Coronary artery (tissue), 2 donors: ENCODE measurements at regions not wholly inside any gene's neighbourhood (a gene's known extent, or its start where the extent isn't known, plus 50 kb on each side); places are given as distances from the start of the nearest gene placed in this dataset.

Experiments used
- DNase-seq: peaks from one replicate; pipeline ENCODE4 v3.0.0-alpha.2; 2017; ENCODE audit warnings: low spot score
- H3K27ac ChIP-seq, 2 donors: fragments of 200-600 bp; sonication (generic); one replicate each; pipeline ENCODE4 v1.5.1; 2016 to 2019
- H3K4me3 ChIP-seq: fragments of 200-600 bp; sonication (generic); 2 replicates; pipeline ENCODE4 v1.5.1; 2016; ENCODE audit warnings: mild to moderate bottlenecking, moderate library complexity
- CTCF ChIP-seq: fragments of 200-600 bp; sonication (generic); IDR thresholded peaks from one replicate; pipeline ENCODE4 v1.5.1; 2019; ENCODE audit warnings: antibody characterized with exemption

GRCh38 chr4:66186095-66186494 is 515.8 kb upstream of the EPHA5 start:
- H3K4me3 ChIP-seq, result no peak overlapping the region
- H3K27ac ChIP-seq, result no peak overlapping the region
- no peak for DNase-seq
- TF ChIP-seq CTCF, result no peak

GRCh38 chr4:66182636-66183035 is 512.3 kb upstream of the EPHA5 start:
- TF ChIP-seq CTCF, result no peak
- DNase-seq, result no peak
- no peak overlapping the region for H3K27ac ChIP-seq
- no peak overlapping the region for H3K4me3 ChIP-seq

DNA sequence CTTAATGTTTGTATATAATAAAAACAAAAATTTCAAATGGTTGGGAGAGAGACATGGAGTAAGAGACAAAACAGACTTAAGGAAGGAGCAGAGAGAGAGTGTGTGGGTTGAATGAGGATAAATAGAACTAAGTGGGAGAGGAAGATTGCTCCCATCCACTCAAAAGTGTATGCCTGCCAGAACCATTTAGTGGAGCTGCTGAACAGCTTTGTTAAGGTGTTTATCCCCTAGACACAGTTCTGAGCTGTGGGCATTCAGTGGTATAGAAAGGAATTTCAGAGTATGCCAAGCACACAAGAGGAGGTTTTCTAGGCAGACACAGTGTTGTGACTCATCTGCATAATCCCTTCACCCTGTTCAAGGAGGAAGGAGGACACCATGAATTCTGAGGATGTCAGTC is 508.6 kb upstream of the EPHA5 start:
- DNase-seq, result no peak
- Histone ChIP-seq H3K4me3 (no peak overlapping the region), H3K27ac (no peak overlapping the region)
- no peak for TF ChIP-seq CTCF

GRCh38 chr4:66169341-66169740 is 499.1 kb upstream of the EPHA5 start:
- no peak overlapping the region for H3K4me3 ChIP-seq
- no peak for TF ChIP-seq CTCF
- no peak overlapping the region for H3K27ac ChIP-seq
- DNase-seq, result no peak

DNA sequence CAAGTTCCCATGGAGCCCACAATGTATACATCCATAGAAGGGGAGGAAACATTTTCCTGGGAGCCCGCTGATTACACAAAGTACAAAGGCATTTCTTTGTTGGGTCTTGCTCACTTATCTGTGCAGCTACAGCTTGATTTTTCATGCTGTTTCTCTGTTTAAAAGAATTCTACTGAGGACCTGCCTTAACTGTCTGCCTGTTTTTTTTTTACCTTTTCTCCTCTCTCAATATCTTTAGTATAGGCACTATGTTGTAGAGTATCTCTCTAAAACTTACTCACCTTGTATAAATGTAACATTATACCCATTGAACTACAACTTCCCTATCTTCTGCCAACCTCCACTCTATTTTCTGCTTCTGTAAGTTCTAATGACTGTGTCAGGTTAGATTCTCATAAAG is 494.6 kb upstream of the EPHA5 start:
- no peak for TF ChIP-seq CTCF
- no peak for DNase-seq
- H3K4me3 ChIP-seq, result no peak overlapping the region

GRCh38 chr4:66160606-66161005 is 490.3 kb upstream of the EPHA5 start:
- no peak overlapping the region for H3K27ac ChIP-seq
- DNase-seq, result no peak
- no peak overlapping the region for H3K4me3 ChIP-seq
- TF ChIP-seq CTCF, result no peak

More for the DNA sequence above, 494.6 kb upstream of the EPHA5 start:
- no peak overlapping the region for H3K27ac ChIP-seq

DNA sequence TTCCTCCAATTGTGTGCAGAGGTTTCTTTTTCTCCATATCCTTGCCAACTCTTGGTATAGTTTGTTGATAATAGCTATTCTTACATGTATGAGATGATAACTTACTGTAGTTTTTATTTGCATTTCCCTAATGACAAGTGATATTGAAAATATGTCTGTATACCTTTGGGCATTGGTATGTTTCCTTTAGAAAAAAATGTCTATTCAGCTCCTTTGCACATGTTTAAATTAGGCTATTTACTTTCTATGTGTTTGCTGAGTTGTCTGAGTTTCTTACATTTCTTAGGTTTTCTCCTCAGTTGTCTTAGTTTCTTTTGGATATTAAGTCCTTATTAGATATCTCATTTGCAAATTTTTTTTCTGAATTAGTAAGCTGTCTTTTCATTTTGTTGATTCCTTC is 487.3 kb upstream of the EPHA5 start:
- Histone ChIP-seq H3K4me3 (no peak overlapping the region), H3K27ac (no peak overlapping the region)
- no peak for TF ChIP-seq CTCF
- no peak for DNase-seq
